ENCODE measurements at regions not wholly inside any gene's neighbourhood (a gene's known extent, or its start where the extent isn't known, plus 50 kb on each side); places are given as distances from the start of the nearest gene placed in this dataset.

- Histone ChIP-seq H3K4me1 (replicated peaks in 1 of 4; ENCODE audit: control insufficient read depth in 3 of 4, insufficient read depth in 4 of 4, low read length in 3 of 4) (no peaks in the 10 kb centered on the region), H2BK20ac (ENCODE audit: low read length) (no peak overlapping the region), H2BK15ac (ENCODE audit: low read length) (no peak overlapping the region), H3K14ac (ENCODE audit: insufficient read length) (no peak overlapping the region), H3K27me3 (replicated peaks in 1 of 4; ENCODE audit: control insufficient read depth in 3 of 4, extremely low read depth in 1 of 4, insufficient read depth in 3 of 4, low read length in 3 of 4) (peaks cover 0 to 1% (median 0%) of the 10 kb centered on the region in 4 experiments; a peak in 1 of 7 replicates), H4K8ac (ENCODE audit: extremely low read depth, insufficient read depth, low read length) (no peak overlapping the region), H2AK5ac (ENCODE audit: low read depth, low read length) (no peak overlapping the region), H3K4me3 (ENCODE audit: extremely low read depth in 1 of 4, insufficient read depth in 2 of 4, low read depth in 3 of 4, low read length in 4 of 4) (no peak overlapping the region), H3K9ac (replicated peaks in 1 of 4; ENCODE audit: extremely low read depth in 1 of 4, low read depth in 3 of 4, low read length in 3 of 4) (no peak overlapping the region), H3K23me2 (ENCODE audit: low read depth, low read length) (no peaks in the 10 kb centered on the region), H3K18ac (ENCODE audit: extremely low read depth, low read length) (no peak overlapping the region), H2BK120ac (replicated peaks; ENCODE audit: low read depth, low read length) (no peak overlapping the region), H3K4me2 (ENCODE audit: insufficient read depth in 1 of 2, low read depth in 2 of 2, low read length in 2 of 2) (no peak overlapping the region), H4K20me1 (replicated peaks in 1 of 2; ENCODE audit: control insufficient read depth in 1 of 2, insufficient read depth in 2 of 2, low read length in 2 of 2) (no peaks in the 10 kb centered on the region), H3K4ac (replicated peaks; ENCODE audit: insufficient read length, low read depth, low read length) (no peak overlapping the region), H4K5ac (ENCODE audit: insufficient read length, low read depth, low read length) (no peak overlapping the region), H3K56ac (replicated peaks; ENCODE audit: insufficient read length, low read depth, low read length) (no peak overlapping the region), H3K79me2 (ENCODE audit: control insufficient read depth in 1 of 2, insufficient read depth in 2 of 2, low read length in 2 of 2) (no peaks in the 10 kb centered on the region), H2BK12ac (ENCODE audit: low read depth, low read length) (no peak overlapping the region), H3K79me1 (ENCODE audit: low read depth, low read length) (no peaks in the 10 kb centered on the region), H3K27ac (ENCODE audit: low read depth, low read length) (no peak overlapping the region), H3K9me3 (ENCODE audit: insufficient read depth in 2 of 2, low read depth in 1 of 2, low read length in 1 of 2) (peaks cover 0 to under 1% of the 10 kb centered on the region in 2 experiments; a peak in 1 of 4 replicates), H2BK5ac (ENCODE audit: low read depth, low read length) (no peak overlapping the region), H4K91ac (replicated peaks; ENCODE audit: insufficient read length, low read length) (no peak overlapping the region), H2AFZ (ENCODE audit: low read length) (no peak overlapping the region), H3K23ac (ENCODE audit: insufficient read length) (no peak overlapping the region), H3K36me3 (ENCODE audit: control insufficient read depth in 2 of 4, insufficient read depth in 4 of 4, low read length in 3 of 4) (no peaks in the 10 kb centered on the region)
- TF ChIP-seq BACH1 (IDR thresholded peaks at IDR 0.05; ENCODE audit: low read length): no peak
- peak; percentile 31 to 44; a peak in 3 of 4 replicates for TF ChIP-seq RAD21 (IDR thresholded peaks at IDR 0.05 in 1 of 2, conservative IDR thresholded peaks at IDR 0.05 in 1 of 2; ENCODE audit: low read depth in 2 of 2, low read length in 2 of 2)
- no peak for TF ChIP-seq TEAD4 (IDR thresholded peaks at IDR 0.05; ENCODE audit: low read depth, low read length)
- peak; percentile 21 to 62 (median 29) for TF ChIP-seq CTCF (IDR thresholded peaks at IDR 0.05; ENCODE audit: control extremely low read depth in 1 of 3, insufficient read depth in 1 of 3, low read depth in 1 of 3, low read length in 3 of 3)
- no peak for TF ChIP-seq KDM5A (IDR thresholded peaks at IDR 0.05; ENCODE audit: low read length)
- FAIRE-seq: no peak
- WGBS, 2 experiments (ENCODE audit: extremely low coverage in 1 of 2, insufficient coverage in 1 of 2, insufficient read length in 1 of 2, insufficient replicate concordance in 2 of 2, low coverage in 1 of 2, low lambda C conversion rate in 2 of 2, missing lambda C conversion rate in 1 of 2): 83% methylated on average over 1 of the region's 1 CpG; no CpG with 5 or more reads in 1 of the 2 experiments
- no peak for DNase-seq (ENCODE audit: low read depth in 1 of 2, low spot score in 2 of 2)
- CTCF ChIA-PET (ENCODE audit: partially characterized antibody): interaction anchor here (1.3 kb wide), 2 partner anchors 9 to 17 kb away, joined by 3 to 4 read pairs; no protein-coding TSS in a partner anchor
- POLR2A ChIA-PET (ENCODE audit: partially characterized antibody): no interaction called here
Measured at GRCh38 chr5:45795458-45795857, 99.3 kb upstream of the HCN1 start.
